IMR-90 (cell line): ENCODE measurements at regions not wholly inside any gene's neighbourhood (a gene's known extent, or its start where the extent isn't known, plus 50 kb on each side); places are given as distances from the start of the nearest gene placed in this dataset.

Experiments used
- ATAC-seq: fragments of 200-7000 bp; cut with Tn5 transposase; 2 replicates; pipeline ENCODE4 v1.9.1; 2020; ENCODE audit warnings: low read depth, mild to moderate bottlenecking, moderate library complexity
- BruUV-seq: library from RNA; stranded (reverse); fragments of 400-500 nt; replicated peaks from 2 replicates; lab custom pipeline; 2021; lab: Mats Ljungman, UMichigan
- CTCF ChIA-PET: fragments of 300-600 bp; formaldehyde crosslinking; extraction: SDS; loops from one replicate; lab custom pipeline; 2021; ENCODE audit warnings: antibody characterized with exemption; lab: Yijun Ruan, JAX
- POLR2A ChIA-PET: fragments of 300-600 bp; sonication (Branson Sonifier 250); formaldehyde crosslinking; loops from one replicate; lab custom pipeline; 2022; ENCODE audit warnings: antibody characterized with exemption; ENCODE audit not compliant: unreplicated experiment; lab: Charles Lee
- DNase-seq: peaks from one replicate; pipeline ENCODE4 v3.0.0; 2013
- H2AFZ ChIP-seq: replicated peaks from 2 replicates; pipeline ENCODE3; 2013; ENCODE audit warnings: low read length, mild to moderate bottlenecking; ENCODE audit not compliant: poor library complexity
- H2AK5ac ChIP-seq: 2 replicates; pipeline ENCODE4 v1.6.1; 2013; ENCODE audit warnings: low read depth, low read length, inconsistent platforms
- H2AK9ac ChIP-seq: replicated peaks from 2 replicates; pipeline ENCODE3; 2013; ENCODE audit warnings: mild to moderate bottlenecking, low read depth, low read length, moderate library complexity; ENCODE audit not compliant: poor library complexity
- H2BK120ac ChIP-seq: 2 replicates; pipeline ENCODE4 v1.6.1; 2013; ENCODE audit warnings: low read depth, low read length, inconsistent platforms
- H2BK15ac ChIP-seq: 3 replicates; pipeline ENCODE4 v1.6.1; 2013; ENCODE audit warnings: low read depth, low read length, inconsistent platforms
- H2BK20ac ChIP-seq: 2 replicates; pipeline ENCODE4 v1.6.1; 2013; ENCODE audit warnings: low read depth, mild to moderate bottlenecking, inconsistent platforms, low read length, moderate library complexity
- H2BK5ac ChIP-seq: 2 replicates; pipeline ENCODE4 v1.6.1; 2013; ENCODE audit warnings: mild to moderate bottlenecking, low read depth, low read length, inconsistent platforms; ENCODE audit not compliant: poor library complexity, severe bottlenecking
- H3K14ac ChIP-seq: replicated peaks from 2 replicates; pipeline ENCODE4 v1.6.1; 2013; ENCODE audit warnings: low read depth, low read length, inconsistent platforms
- H3K18ac ChIP-seq: 2 replicates; pipeline ENCODE4 v1.6.1; 2013; ENCODE audit warnings: low read depth, low read length, control low read depth
- H3K23ac ChIP-seq: 2 replicates; pipeline ENCODE4 v1.6.1; 2013; ENCODE audit warnings: low read depth, low read length, inconsistent platforms
- H3K27ac ChIP-seq: 2 replicates; pipeline ENCODE4 v1.5.1; 2013; ENCODE audit warnings: mild to moderate bottlenecking, control low read depth, low read length; ENCODE audit not compliant: insufficient read depth
- H3K27me3 ChIP-seq: 2 replicates; pipeline ENCODE4 v1.6.1; 2013; ENCODE audit warnings: low read length; ENCODE audit not compliant: control insufficient read depth, insufficient read depth
- H3K36me3 ChIP-seq: 2 replicates; pipeline ENCODE4 v1.6.1; 2013; ENCODE audit warnings: low read length, mixed read lengths; ENCODE audit not compliant: control insufficient read depth, insufficient read depth
- H3K4ac ChIP-seq: 2 replicates; pipeline ENCODE4 v1.6.1; 2013; ENCODE audit warnings: low read depth, low read length, inconsistent platforms
- H3K4me1 ChIP-seq: 2 replicates; pipeline ENCODE4 v1.6.1; 2013; ENCODE audit warnings: low read length, mixed read lengths; ENCODE audit not compliant: control insufficient read depth, insufficient read depth
- H3K4me2 ChIP-seq: 2 replicates; pipeline ENCODE4 v1.6.1; 2013; ENCODE audit warnings: low read depth, mild to moderate bottlenecking, control low read depth, low read length, moderate library complexity
- H3K4me3 ChIP-seq: 2 replicates; pipeline ENCODE4 v1.5.1; 2013; ENCODE audit warnings: low read depth, mild to moderate bottlenecking, control low read depth, low read length, moderate library complexity; ENCODE audit not compliant: insufficient read depth
- H3K56ac ChIP-seq: 2 replicates; pipeline ENCODE4 v1.6.1; 2013; ENCODE audit warnings: low read length, inconsistent platforms; ENCODE audit not compliant: insufficient read depth; ENCODE audit errors: extremely low read depth
- H3K79me1 ChIP-seq, 2 experiments: 2 replicates each; pipeline ENCODE4 v1.6.1; 2013; ENCODE audit warnings: low read length in 2 of 2, inconsistent platforms in 1 of 2, low read depth in 1 of 2
- H3K9ac ChIP-seq: 2 replicates; pipeline ENCODE4 v1.6.1; 2013; ENCODE audit warnings: low read depth, low read length, control low read depth
- H3K9me1 ChIP-seq: 2 replicates; pipeline ENCODE4 v1.6.1; 2013; ENCODE audit warnings: low read length, inconsistent platforms; ENCODE audit not compliant: insufficient read depth
- H3K9me3 ChIP-seq: 2 replicates; pipeline ENCODE4 v1.6.1; 2013; ENCODE audit warnings: low read length; ENCODE audit not compliant: control insufficient read depth, insufficient read depth
- H4K20me1 ChIP-seq: 2 replicates; pipeline ENCODE4 v1.6.1; 2013; ENCODE audit warnings: low read length, inconsistent platforms; ENCODE audit not compliant: insufficient read depth
- H4K5ac ChIP-seq: 2 replicates; pipeline ENCODE4 v1.6.1; 2013; ENCODE audit warnings: mild to moderate bottlenecking, low read depth, low read length, control low read depth
- H4K8ac ChIP-seq, 2 experiments: 2 replicates each; pipeline ENCODE4 v1.6.1; 2013; ENCODE audit warnings: low read depth in 2 of 2, low read length in 2 of 2, control low read depth in 1 of 2, inconsistent platforms in 1 of 2
- H4K91ac ChIP-seq: 2 replicates; pipeline ENCODE4 v1.6.1; 2013; ENCODE audit warnings: low read depth, low read length, inconsistent platforms; ENCODE audit not compliant: insufficient read depth
- BHLHE40 ChIP-seq: fragments of 150-350 bp; IDR thresholded peaks from 2 replicates; pipeline ENCODE4 v1.6.1; 2016; ENCODE audit warnings: mild to moderate bottlenecking, low read depth, low read length
- CEBPB ChIP-seq: IDR thresholded peaks from 2 replicates; pipeline ENCODE4 v1.6.1; 2012; ENCODE audit warnings: low read depth, low read length, improper control_type of control experiment
- CHD1 ChIP-seq: IDR thresholded peaks from 2 replicates; pipeline ENCODE4 v1.6.1; 2012; ENCODE audit warnings: low read depth, low read length, improper control_type of control experiment
- CTCF ChIP-seq: conservative IDR thresholded peaks from 2 replicates; pipeline ENCODE4 v1.5.1; 2012; ENCODE audit warnings: mild to moderate bottlenecking, low read depth, low read length, improper control_type of control experiment
- ELK1 ChIP-seq: fragments of 150-350 bp; IDR thresholded peaks from 2 replicates; pipeline ENCODE4 v1.6.1; 2016; ENCODE audit warnings: low read depth, mild to moderate bottlenecking, low read length, moderate library complexity, borderline replicate concordance
- FOS ChIP-seq: fragments of 150-350 bp; IDR thresholded peaks from 2 replicates; pipeline ENCODE4 v1.6.1; 2016; ENCODE audit warnings: low read depth, low read length
- MAFK ChIP-seq: IDR thresholded peaks from 2 replicates; pipeline ENCODE4 v1.6.1; 2012; ENCODE audit warnings: low read depth, low read length, improper control_type of control experiment
- MAZ ChIP-seq: IDR thresholded peaks from 2 replicates; pipeline ENCODE4 v1.6.1; 2012; ENCODE audit warnings: low read depth, mild to moderate bottlenecking, low read length, improper control_type of control experiment, moderate library complexity, borderline replicate concordance
- MXI1 ChIP-seq: IDR thresholded peaks from 2 replicates; pipeline ENCODE4 v1.6.1; 2012; ENCODE audit warnings: low read depth, mild to moderate bottlenecking, low read length, moderate library complexity, borderline replicate concordance
- NFE2L2 ChIP-seq: fragments of 150-350 bp; IDR thresholded peaks from 2 replicates; pipeline ENCODE4 v1.6.1; 2016; ENCODE audit warnings: low read depth, mild to moderate bottlenecking, low read length
- POLR2A ChIP-seq: IDR thresholded peaks from 2 replicates; pipeline ENCODE4 v1.6.1; 2012; ENCODE audit warnings: mild to moderate bottlenecking, low read depth, low read length
- RAD21 ChIP-seq: IDR thresholded peaks from 2 replicates; pipeline ENCODE4 v1.6.1; 2012; ENCODE audit warnings: low read length, improper control_type of control experiment
- RCOR1 ChIP-seq: IDR thresholded peaks from 2 replicates; pipeline ENCODE4 v1.6.1; 2012; ENCODE audit warnings: mild to moderate bottlenecking, low read length, improper control_type of control experiment; ENCODE audit not compliant: insufficient replicate concordance
- RFX5 ChIP-seq: IDR thresholded peaks from 2 replicates; pipeline ENCODE4 v1.8.0; 2012; ENCODE audit warnings: low read depth, mild to moderate bottlenecking, low read length, moderate library complexity
- SMC3 ChIP-seq: fragments of 150-350 bp; IDR thresholded peaks from 2 replicates; pipeline ENCODE4 v1.6.1; 2016; ENCODE audit warnings: low read depth, mild to moderate bottlenecking, antibody characterized with exemption, low read length, moderate library complexity
- USF2 ChIP-seq: fragments of 150-350 bp; IDR thresholded peaks from 2 replicates; pipeline ENCODE4 v1.6.1; 2017; ENCODE audit warnings: mild to moderate bottlenecking, antibody characterized with exemption, low read length, low read depth
- WGBS, 2 experiments: methylation state at CpG; one replicate each; pipeline versions ENCODE4 v1.1.5 to v1.1.7; 2013; ENCODE audit warnings: missing lambda C conversion rate in 2 of 2; ENCODE audit not compliant: insufficient read length in 1 of 2; ENCODE audit errors: extremely low coverage in 2 of 2; 5-methylcytosine and 5-hydroxymethylcytosine counted together
- dilution Hi-C: fragments of 300-500 bp; cut with HindIII; formaldehyde crosslinking; loops from one replicate; pipeline ENCODE4 v1.14.3; 2018; ENCODE audit warnings: low sequenced_read_pairs; ENCODE audit not compliant: unreplicated experiment
- in situ Hi-C: fragments of 300-500 bp; cut with MboI; formaldehyde crosslinking; loops from 3 replicates; pipeline ENCODE4 v1.14.3; 2019; ENCODE audit warnings: low sequenced_read_pairs, inconsistent platforms, mixed read lengths
- intact Hi-C: fragments of 100-400 bp; cut with micrococcal nuclease; formaldehyde crosslinking; loops from 2 replicates; pipeline ENCODE4 v1.10.0; 2022

GRCh38 chrX:27162496-27162895 is 300.6 kb downstream of the PPP4R3C start:
- Histone ChIP-seq H2AK5ac (no peak overlapping the region), H2AFZ (no peak overlapping the region), H3K27me3 (no peaks in the 10 kb centered on the region), H3K18ac (no peak overlapping the region), H2BK15ac (no peak overlapping the region), H3K4me3 (no peak overlapping the region), H4K20me1 (no peaks in the 10 kb centered on the region), H3K4me2 (no peak overlapping the region), H3K27ac (no peak overlapping the region), H3K36me3 (no peaks in the 10 kb centered on the region), H3K56ac (no peak overlapping the region), H3K4me1 (no peaks in the 10 kb centered on the region), H4K8ac (no peak overlapping the region), H3K9me3 (no peaks in the 10 kb centered on the region), H3K14ac (no peak overlapping the region), H3K9ac (no peak overlapping the region), H2BK20ac (no peak overlapping the region), H4K5ac (no peak overlapping the region), H2BK5ac (no peak overlapping the region), H3K79me1 (no peaks in the 10 kb centered on the region), H2BK120ac (no peak overlapping the region), H3K4ac (no peak overlapping the region), H3K9me1 (no peaks in the 10 kb centered on the region), H2AK9ac (no peak overlapping the region), H4K91ac (no peak overlapping the region), H3K23ac (no peak overlapping the region)
- no TSS peak for BruUV-seq
- in situ Hi-C loops (no loop called here), intact Hi-C loops (no loop called here), dilution Hi-C loops (no loop called here)
- POLR2A ChIA-PET = no interaction called here
- no CpG with 5 or more reads among the region's 1 CpG for whole genome bisulfite sequencing, 2 experiments
- DNase-seq (no peak), ATAC-seq (no peak)
- CTCF ChIA-PET = no interaction called here
- TF ChIP-seq RCOR1 (no peak), USF2 (no peak), ELK1 (no peak), CHD1 (no peak), POLR2A (no peak), MAZ (no peak), MAFK (no peak), SMC3 (no peak), CTCF (no peak), FOS (no peak), NFE2L2 (no peak), RFX5 (no peak), RAD21 (no peak), BHLHE40 (no peak), MXI1 (no peak), CEBPB (no peak)
